PC-9 (cell line): ENCODE measurements at regions not wholly inside any gene's neighbourhood (a gene's known extent, or its start where the extent isn't known, plus 50 kb on each side); places are given as distances from the start of the nearest gene placed in this dataset.

Experiments used
- BruUV-seq: library from RNA; stranded (reverse); fragments of 400-500 nt; replicated peaks from 2 replicates; lab custom pipeline; 2021; lab: Mats Ljungman, UMichigan
- CTCF ChIA-PET: fragments of 300-600 bp; sonication (Branson Sonifier 250); formaldehyde crosslinking; loops from one replicate; lab custom pipeline; 2022; ENCODE audit warnings: antibody characterized with exemption; lab: Charles Lee
- POLR2A ChIA-PET: fragments of 300-600 bp; sonication (Branson Sonifier 250); formaldehyde crosslinking; loops from one replicate; lab custom pipeline; 2022; ENCODE audit warnings: antibody characterized with exemption; ENCODE audit not compliant: unreplicated experiment; lab: Charles Lee
- DNase-seq, 2 experiments: peaks; one replicate each; pipeline versions ENCODE4 v3.0.0 to v3.0.0-alpha.2; 2015 to 2022; ENCODE audit warnings: mixed read lengths in 1 of 2
- H2AFZ ChIP-seq: fragments of 200-600 bp; sonication (generic); 2 replicates; pipeline ENCODE4 v1.8.1; 2017; ENCODE audit warnings: antibody characterized with exemption
- H3F3A ChIP-seq: fragments of 200-600 bp; sonication (generic); 2 replicates; pipeline ENCODE4 v1.8.1; 2017; ENCODE audit warnings: antibody characterized with exemption, mild to moderate bottlenecking, low read depth; ENCODE audit not compliant: insufficient read depth
- H3K27ac ChIP-seq: fragments of 200-600 bp; sonication (generic); 2 replicates; pipeline ENCODE4 v1.6.1; 2016; ENCODE audit warnings: mixed run types
- H3K27me3 ChIP-seq: fragments of 200-600 bp; sonication (generic); 2 replicates; pipeline ENCODE4 v1.6.1; 2016; ENCODE audit warnings: low read depth, mixed run types; ENCODE audit not compliant: insufficient read depth
- H3K36me3 ChIP-seq: fragments of 200-600 bp; sonication (generic); 2 replicates; pipeline ENCODE4 v1.6.1; 2016; ENCODE audit warnings: low read depth, mixed run types
- H3K4me1 ChIP-seq: fragments of 200-600 bp; sonication (generic); replicated peaks from 2 replicates; pipeline ENCODE4 v1.6.1; 2016; ENCODE audit warnings: mixed run types; ENCODE audit not compliant: insufficient read depth
- H3K4me2 ChIP-seq: fragments of 200-600 bp; sonication (generic); 2 replicates; pipeline ENCODE4 v1.6.1; 2017; ENCODE audit warnings: mixed run types
- H3K4me3 ChIP-seq: fragments of 200-600 bp; sonication (generic); 2 replicates; pipeline ENCODE4 v1.6.1; 2016; ENCODE audit warnings: mixed run types
- H3K79me2 ChIP-seq: fragments of 200-600 bp; sonication (generic); 2 replicates; pipeline ENCODE4 v1.6.1; 2017; ENCODE audit warnings: low read depth, mixed run types
- H3K9me2 ChIP-seq: fragments of 200-600 bp; sonication (generic); 2 replicates; pipeline ENCODE4 v1.8.1; 2017; ENCODE audit warnings: mild to moderate bottlenecking; ENCODE audit not compliant: insufficient read depth
- H3K9me3 ChIP-seq: fragments of 200-600 bp; sonication (generic); 2 replicates; pipeline ENCODE4 v1.8.1; 2016; ENCODE audit warnings: low read depth; ENCODE audit not compliant: insufficient read depth
- H4K20me1 ChIP-seq: fragments of 200-600 bp; sonication (generic); 2 replicates; pipeline ENCODE4 v1.8.1; 2017; ENCODE audit not compliant: insufficient read depth
- CTCF ChIP-seq: fragments of 200-600 bp; sonication (generic); conservative IDR thresholded peaks from 2 replicates; pipeline ENCODE4 v1.6.1; 2017; ENCODE audit warnings: mixed run types, antibody characterized with exemption, mild to moderate bottlenecking, moderate library complexity
- EZH2 ChIP-seq: fragments of 200-600 bp; sonication (generic); IDR thresholded peaks from 2 replicates; pipeline ENCODE4 v1.8.0; 2017; ENCODE audit warnings: antibody characterized with exemption, low read depth
- intact Hi-C: fragments of 100-400 bp; cut with micrococcal nuclease; formaldehyde crosslinking; loops from one replicate; pipeline ENCODE4 v1.10.0; 2022; ENCODE audit not compliant: unreplicated experiment

- no peak overlapping the region for H3K27ac ChIP-seq
These were observed 317.0 kb upstream of the ADCY2 start for GRCh38 chr5:7078901-7079300.

DNA sequence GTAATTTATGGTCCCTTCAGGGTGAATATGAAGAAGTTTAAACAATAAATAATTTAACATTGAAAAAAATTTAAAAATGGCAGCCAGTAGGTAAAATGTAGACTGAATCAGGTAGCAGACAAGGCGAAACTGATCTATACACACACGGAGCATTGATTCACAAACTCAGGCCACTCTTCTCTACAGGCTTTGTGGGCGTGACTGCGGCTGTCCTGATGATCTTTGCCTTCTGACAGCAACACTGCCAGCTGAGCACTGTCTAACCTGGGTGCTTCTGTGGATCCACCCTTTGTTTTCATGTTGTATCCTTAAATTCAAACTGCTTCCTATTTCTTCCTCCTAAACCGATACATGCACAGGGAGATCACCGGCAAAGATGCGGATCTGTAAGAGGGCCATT is 315.4 kb upstream of the ADCY2 start:
- no peaks in the 10 kb centered on the region for H3K79me2 ChIP-seq
- H3K9me3 ChIP-seq = no peaks in the 10 kb centered on the region
- H2AFZ ChIP-seq = no peak overlapping the region
- no peak overlapping the region for H3K27ac ChIP-seq
- H3K27me3 ChIP-seq = peaks cover 24% of the 10 kb centered on the region; the same call in 1 of the 2 replicates
- no peak overlapping the region for H3K4me3 ChIP-seq
- CTCF ChIA-PET = interaction anchor here (0.7 kb wide), 1 partner anchor 899 kb away, joined by 3 read pairs; no protein-coding TSS in a partner anchor
- H4K20me1 ChIP-seq = no peaks in the 10 kb centered on the region
- TF ChIP-seq CTCF (no peak), EZH2 (no peak)
- no TSS peak for BruUV-seq
- DNase-seq = no peak
- H3K4me1 ChIP-seq = no peaks in the 10 kb centered on the region
- intact Hi-C loops = no loop called here
- no peak overlapping the region for H3K4me2 ChIP-seq
- no peaks in the 10 kb centered on the region for H3K36me3 ChIP-seq
- no peaks in the 10 kb centered on the region for H3F3A ChIP-seq
- H3K9me2 ChIP-seq = no peaks in the 10 kb centered on the region
- POLR2A ChIA-PET = no interaction called here

More at GRCh38 chr5:7078901-7079300, 317.0 kb upstream of the ADCY2 start:
- ChIA-PET POLR2A (no interaction called here), CTCF (interaction anchor here (0.8 kb wide), 1 partner anchor 668 kb away, joined by 3 read pairs; no protein-coding TSS in a partner anchor)
- no peaks in the 10 kb centered on the region for H4K20me1 ChIP-seq
- H3K79me2 ChIP-seq = no peaks in the 10 kb centered on the region
- intact Hi-C loops = loop anchor here (10.0 kb wide), 1 partner anchor 356 kb away; no protein-coding TSS in a partner anchor
- TF ChIP-seq CTCF (peak; percentile 44; the same call in 1 of the 2 replicates), EZH2 (no peak)
- H3K9me2 ChIP-seq = no peaks in the 10 kb centered on the region
- peaks cover 24% of the 10 kb centered on the region; the same call in 1 of the 2 replicates for H3K27me3 ChIP-seq
- BruUV-seq = no TSS peak
- H3K4me1 ChIP-seq = no peaks in the 10 kb centered on the region
- no peaks in the 10 kb centered on the region for H3K36me3 ChIP-seq
- no peak overlapping the region for H2AFZ ChIP-seq
- no peak overlapping the region for H3K4me3 ChIP-seq
- DNase-seq = no peak
- no peak overlapping the region for H3K4me2 ChIP-seq
- no peaks in the 10 kb centered on the region for H3K9me3 ChIP-seq
- no peaks in the 10 kb centered on the region for H3F3A ChIP-seq

- Histone ChIP-seq H3K27me3 (no peaks in the 10 kb centered on the region), H3K4me2 (no peak overlapping the region), H3K36me3 (no peaks in the 10 kb centered on the region), H2AFZ (no peak overlapping the region), H3K4me1 (no peaks in the 10 kb centered on the region), H3K9me3 (no peaks in the 10 kb centered on the region), H3K4me3 (no peak overlapping the region), H3K9me2 (no peaks in the 10 kb centered on the region), H3K27ac (no peak overlapping the region), H3F3A (no peaks in the 10 kb centered on the region), H4K20me1 (no peaks in the 10 kb centered on the region), H3K79me2 (no peaks in the 10 kb centered on the region)
- TF ChIP-seq EZH2 (no peak), CTCF (no peak)
- BruUV-seq = no TSS peak
- ChIA-PET CTCF (no interaction called here), POLR2A (no interaction called here)
- no peak for DNase-seq
- intact Hi-C loops = no loop called here
These were observed 308.1 kb upstream of the ADCY2 start for GRCh38 chr5:7087719-7088297.
